SIG-M5 (cell line): ENCODE measurements at regions not wholly inside any gene's neighbourhood (a gene's known extent, or its start where the extent isn't known, plus 50 kb on each side); places are given as distances from the start of the nearest gene placed in this dataset.
"Not testable (repeated sequence)": the region's sequence is repeated elsewhere in the genome, so short reads cannot be mapped to it uniquely, and the experiment has no call there.

Experiments used
- DNase-seq: peaks from one replicate; lab custom pipeline; 2025; lab: John Stamatoyannopoulos, UW

DNA sequence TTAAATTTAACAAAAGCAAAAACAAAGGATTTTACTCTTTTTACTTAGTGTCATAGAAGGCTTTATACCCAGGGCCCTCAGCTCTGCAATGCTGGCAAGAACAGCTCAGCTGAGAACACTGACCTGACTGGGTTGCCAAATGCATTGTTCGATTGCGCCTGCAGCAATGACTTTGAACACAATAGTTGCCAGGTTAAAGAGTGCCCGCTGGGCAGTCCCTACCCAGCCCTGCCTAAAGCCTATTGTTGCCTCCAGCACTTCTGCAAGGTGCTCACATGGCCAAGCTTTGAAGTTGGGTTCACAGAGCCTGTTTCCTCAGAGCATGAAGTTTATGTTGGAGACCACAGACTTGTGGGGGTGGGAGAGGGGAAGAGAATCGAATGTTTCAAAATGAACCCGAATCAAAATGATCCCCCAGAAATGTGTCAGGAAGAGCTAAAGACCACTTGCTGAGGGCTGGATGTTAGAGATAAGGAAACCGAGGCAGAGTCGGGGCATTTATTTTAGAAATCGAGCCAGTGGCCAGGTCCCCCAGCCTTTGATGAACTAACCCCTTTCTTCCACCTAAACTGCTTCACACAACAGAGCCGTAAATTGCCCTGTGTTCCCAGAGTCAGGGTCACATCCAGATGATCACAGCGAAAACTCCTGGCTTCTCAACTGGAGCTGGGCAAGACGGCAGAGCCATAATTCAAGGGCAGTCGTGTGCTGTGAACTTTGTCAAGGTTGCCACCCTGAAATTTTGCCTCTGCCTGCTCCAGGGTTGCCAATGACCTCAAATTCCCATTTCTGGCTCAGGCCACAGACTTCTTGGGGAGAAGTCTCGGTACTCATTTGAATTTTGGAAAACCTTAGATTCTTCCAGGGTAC, 55.0 kb downstream of the FOXA2 start:
- no peak for DNase-seq

DNA sequence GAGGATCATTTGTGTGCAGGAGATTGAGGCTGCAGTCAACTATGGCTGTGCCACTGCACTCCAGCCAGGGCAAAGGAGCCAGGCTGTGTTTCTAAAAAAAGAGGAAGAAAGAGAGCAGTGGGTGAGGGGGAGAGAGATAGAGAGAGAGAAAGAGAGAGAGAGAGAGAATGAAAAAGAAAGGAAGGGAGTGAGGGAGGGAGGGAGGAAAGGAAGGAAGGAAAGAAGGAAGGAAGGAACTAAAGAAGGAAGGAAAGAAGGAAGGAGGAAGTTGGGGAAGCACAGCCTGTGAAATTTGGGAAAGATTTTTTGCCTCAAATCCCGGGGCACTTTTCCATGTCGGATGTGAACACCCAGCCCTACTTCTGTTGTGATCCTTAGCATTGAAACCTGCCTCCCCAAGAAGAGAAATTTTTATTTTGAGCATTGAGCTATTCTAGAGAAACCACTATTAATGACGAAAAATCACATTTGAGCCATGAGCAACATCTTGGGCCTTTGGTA, 57.8 kb downstream of the FOXA2 start:
- DNase-seq, result no peak

DNA sequence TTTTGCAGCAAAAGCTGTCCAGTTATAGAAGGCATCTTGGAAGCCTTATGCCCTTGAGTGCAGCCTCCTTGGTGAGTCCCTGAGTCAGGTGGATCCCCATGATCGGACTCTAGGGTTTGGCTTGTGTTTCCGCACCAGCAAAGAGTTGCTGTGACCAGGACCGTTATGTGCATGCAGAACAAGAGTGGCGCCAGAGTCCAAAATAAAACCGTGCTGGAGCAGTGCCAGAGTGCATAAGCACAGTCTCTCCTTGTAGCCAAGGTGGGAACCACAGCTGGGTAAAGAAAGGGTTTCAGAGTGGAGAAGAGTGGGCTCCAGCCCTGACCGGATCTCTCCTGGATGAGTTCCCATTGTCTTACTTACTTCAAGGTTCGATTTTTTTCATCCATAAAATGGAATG, 58.6 kb downstream of the FOXA2 start:
- no peak for DNase-seq

GRCh38 chr20:22525069-22525820, 59.1 kb downstream of the FOXA2 start:
- no peak for DNase-seq

DNA sequence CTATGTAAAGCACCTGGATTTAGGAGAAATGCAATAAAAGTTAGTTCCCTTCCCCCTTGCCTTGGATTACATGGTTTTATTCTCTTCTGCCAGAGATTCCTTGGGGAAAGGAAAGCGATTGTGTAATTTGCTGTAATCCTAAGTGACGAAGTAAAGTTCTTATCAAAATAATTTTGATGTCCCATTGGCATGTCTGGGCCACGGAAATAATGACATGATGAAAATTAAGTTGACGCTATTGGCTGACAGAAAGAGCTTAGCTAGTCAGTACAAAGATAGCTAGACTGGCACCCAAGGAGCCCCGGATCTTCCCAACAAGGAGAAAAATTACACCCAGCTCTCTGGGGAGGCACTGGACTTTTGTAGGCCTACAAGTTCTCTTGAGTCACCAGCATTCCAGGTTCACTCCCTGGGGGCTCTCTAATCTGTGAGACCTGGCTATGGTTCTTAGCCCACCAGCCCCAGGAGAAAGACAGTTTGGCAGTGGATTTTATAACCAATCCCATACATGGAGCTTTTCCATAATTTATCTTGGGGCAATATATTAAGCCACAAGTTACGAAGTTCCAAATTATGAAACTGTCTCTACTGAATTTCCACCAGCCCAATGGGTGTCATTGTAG, 59.9 kb downstream of the FOXA2 start:
- no peak for DNase-seq

- DNase-seq, result no peak
Measured at GRCh38 chr20:22523499-22524392, 60.6 kb downstream of the FOXA2 start.

DNA sequence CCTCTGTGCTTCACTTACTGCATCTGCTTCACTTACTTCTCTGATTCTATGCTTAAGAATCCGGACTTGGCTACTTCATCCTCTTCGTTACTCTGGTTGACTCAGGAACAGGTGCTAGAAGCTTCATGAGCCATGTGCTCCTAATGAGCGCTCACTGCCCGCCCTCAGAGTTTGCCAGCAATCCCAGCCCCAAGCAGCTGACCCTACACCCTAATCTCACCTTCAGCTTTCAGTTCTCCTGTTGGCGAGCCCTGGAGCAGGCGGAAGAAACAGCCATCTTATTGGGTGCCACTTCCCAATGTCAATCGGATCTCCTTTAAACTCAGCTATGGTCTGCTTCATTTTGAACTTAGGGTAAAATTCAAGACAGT, 61.3 kb downstream of the FOXA2 start:
- DNase-seq, result no peak

GRCh38 chr20:22522701-22523100, 61.7 kb downstream of the FOXA2 start:
- DNase-seq, result no peak

- not testable (repeated sequence) for DNase-seq
Measured at GRCh38 chr20:22521940-22522339, 62.4 kb downstream of the FOXA2 start.

DNA sequence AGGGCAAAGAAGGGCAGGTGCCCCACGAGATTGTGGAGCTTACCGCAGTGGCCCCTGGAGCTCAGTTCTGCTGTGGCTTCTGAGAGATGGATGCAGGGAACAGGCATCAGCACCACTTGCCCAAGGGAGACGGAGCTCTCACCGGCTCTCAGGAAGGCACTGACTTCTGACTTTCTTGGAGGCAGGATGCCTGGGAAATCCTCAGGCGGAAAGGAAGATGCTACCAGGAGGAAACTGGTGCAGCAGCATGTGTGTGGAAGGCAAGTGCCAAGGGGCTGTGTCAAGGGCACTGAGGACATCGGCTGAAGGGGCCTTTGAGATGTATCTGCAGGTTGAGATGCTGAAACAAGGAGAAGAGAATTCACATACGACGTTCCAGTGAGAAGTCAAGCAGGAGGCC, 64.0 kb downstream of the FOXA2 start:
- no peak for DNase-seq

DNA sequence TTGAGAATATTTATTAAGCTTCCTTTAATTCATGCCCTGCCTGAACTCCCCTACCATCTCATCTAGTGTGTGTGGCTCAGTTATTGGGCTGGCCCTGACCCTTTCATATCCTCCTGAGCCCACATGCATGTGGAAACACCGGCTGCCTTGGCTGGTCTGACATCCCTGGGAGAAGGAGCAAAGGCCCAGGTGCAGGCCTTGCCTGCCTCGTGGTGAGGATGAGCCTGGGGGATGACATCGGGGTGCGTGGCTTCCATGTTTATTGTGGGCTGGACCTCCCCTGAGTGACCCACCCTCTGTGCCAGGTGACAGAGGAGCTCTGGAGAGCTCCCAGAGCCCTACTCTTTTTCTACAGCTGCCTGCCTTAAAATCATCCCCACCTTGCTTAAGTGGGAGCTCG, 69.1 kb downstream of the FOXA2 start:
- DNase-seq, result no peak

GRCh38 chr20:22513574-22513973, 70.8 kb downstream of the FOXA2 start:
- no peak for DNase-seq

GRCh38 chr20:22512911-22513489, 71.4 kb downstream of the FOXA2 start:
- DNase-seq, result no peak

DNA sequence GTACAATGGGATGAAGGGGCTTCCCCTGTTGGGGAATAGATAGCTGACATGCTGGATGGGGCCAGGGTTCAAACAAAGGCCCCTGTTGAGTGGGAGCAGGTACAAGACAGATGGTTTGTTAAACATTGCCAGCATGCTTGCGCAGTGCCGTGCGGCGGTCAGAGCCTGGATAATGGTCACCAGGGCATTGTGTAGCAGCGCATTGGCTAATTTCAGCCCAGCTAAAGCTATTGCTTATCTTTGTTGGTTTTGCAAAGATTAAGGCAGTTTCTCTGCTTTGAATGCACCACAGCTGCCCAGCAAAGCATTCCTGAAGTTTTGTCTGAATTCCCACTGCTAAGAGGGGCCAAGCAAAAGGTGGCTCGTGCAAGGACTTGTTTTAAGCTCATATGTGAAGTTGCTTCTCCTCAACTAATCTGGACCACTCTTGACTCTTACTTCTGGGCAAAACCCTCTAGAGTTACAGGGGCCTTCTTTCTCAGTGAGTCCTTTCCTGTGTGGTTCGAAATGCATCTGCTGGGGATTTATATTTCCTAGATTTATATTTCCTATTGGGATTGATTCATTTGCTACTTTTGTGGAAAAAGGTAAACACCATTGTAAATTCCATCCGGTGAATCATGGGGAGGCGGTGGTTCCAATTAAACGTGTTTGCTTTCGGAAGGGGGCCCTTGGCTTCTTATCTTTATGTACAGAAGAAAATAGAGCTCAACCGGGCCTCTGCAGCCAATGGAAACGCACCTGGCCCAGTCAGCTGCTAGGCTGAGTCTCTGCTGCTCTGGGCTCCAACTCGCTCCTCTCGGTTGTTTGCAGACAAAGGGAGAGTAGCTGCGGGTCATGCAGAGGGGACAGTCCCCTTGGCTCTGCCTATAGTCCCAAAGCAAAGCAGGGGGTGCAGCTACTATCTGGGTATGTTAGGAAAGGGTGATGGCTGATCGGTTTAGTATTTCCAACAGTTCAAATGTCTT, 72.1 kb downstream of the FOXA2 start:
- no peak for DNase-seq

- DNase-seq, result no peak
Measured at GRCh38 chr20:22509843-22510147, 74.6 kb downstream of the FOXA2 start.

DNA sequence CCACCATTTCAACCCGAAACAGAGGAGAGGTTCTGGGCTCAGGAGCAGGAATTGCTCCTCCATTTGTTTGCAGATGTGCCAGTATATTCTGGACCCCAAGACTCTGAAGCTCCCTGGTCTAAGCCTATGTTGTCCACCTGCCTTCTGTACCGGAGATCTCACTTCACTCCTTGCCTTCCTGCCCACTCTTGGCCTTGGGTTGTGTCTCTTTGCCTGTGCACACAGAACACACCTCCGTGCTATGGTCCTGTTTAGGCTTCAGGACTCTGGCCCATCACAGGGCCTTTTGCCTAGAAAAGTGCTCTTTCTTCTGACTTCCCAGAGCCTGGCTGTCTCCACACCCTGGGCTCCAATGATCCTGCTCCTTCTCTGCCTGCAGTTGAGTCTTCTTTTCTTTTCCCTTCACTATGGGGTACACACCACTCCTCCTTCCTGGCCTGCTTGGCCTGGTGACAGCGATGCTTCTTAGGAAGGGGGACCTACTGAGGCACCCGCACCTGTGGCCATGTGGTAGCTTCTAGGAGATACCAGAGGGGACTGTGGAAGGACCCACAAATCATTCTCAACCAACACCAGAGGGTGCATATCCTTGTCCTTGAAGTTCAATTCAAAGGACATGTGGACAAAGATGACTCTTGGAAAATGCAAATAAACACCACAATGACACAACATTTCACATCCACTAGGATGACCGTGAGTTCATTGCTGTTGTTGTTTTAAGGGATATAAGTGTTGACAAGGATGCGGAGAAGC, 75.1 kb downstream of the FOXA2 start:
- no peak for DNase-seq

DNA sequence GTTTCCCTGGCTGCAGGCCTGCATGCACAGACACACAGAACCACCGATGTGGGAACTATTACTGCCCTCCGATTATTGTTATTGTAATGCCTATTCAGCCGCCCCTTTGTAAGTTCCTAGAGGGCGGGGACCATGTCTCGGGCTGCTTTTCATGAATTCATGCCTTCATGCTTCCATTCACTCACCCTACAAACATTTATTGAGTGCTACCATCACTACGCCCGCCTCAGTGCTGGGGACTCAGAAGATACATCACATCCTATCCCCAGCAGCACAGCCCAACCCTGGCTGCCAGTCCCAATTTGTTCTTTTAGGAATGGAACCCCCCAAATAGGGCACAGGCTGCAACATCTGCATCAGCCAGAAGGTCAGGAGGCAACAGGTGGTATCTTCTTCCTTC, 75.9 kb downstream of the FOXA2 start:
- DNase-seq, result no peak

DNA sequence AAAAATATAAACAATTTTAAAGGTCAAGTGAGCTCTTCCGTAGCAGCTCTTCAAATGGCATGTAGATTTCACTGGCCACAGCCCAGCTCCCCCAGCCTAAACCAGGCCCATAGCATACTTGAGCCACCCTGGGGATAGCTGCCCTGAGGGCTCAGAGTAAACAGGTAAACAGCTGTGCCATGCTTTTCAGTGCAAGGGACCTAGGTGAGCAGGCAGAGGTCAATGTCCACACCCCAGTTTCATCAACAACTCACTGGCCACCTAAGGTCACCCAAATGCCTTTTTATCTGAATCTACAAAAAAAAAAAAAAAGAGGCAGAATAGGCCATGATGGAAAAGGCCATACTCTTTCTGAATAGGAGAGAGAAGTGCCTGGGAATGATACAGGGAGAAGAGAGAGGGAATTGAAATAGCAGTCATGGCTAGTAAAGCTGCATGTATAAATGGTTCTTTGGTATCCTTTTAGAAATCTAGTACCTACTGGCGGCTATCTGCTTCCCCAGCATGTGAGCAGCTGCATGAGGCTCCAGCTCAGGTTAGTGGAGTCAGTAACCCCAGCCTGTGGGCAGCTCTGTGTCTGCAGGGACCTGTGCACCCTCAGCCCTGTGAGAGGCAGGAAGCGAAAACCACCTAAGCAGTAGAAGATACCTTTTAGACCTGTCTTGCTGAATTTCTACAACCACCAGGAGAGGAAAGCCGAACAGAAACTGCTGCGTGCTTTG, 77.0 kb downstream of the FOXA2 start:
- DNase-seq, result no peak

GRCh38 chr20:22506827-22507226, 77.5 kb downstream of the FOXA2 start:
- DNase-seq, result no peak
